Astrocyte of the cerebellum (primary cell): ENCODE measurements at regions not wholly inside any gene's neighbourhood (a gene's known extent, or its start where the extent isn't known, plus 50 kb on each side); places are given as distances from the start of the nearest gene placed in this dataset.

Experiments used
- DNase-seq: peaks from one replicate; pipeline ENCODE4 v3.0.0-alpha.2; 2011; ENCODE audit warnings: low read depth
- H3K4me3 ChIP-seq: 2 replicates; pipeline ENCODE4 v1.5.1; 2011; ENCODE audit warnings: mild to moderate bottlenecking, low read depth, low read length, moderate library complexity
- in situ Hi-C: cut with HindIII; loops from 2 replicates; pipeline ENCODE4 v1.10.0; 2017; ENCODE audit warnings: low sequenced_read_pairs
- TF ChIP-seq, protein P1 (sequence below): IDR thresholded peaks from 2 replicates; pipeline ENCODE4 v1.5.1; 2012; ENCODE audit warnings: low read length, low read depth, moderate library complexity, mild to moderate bottlenecking; ENCODE audit errors: missing control alignments

DNA sequence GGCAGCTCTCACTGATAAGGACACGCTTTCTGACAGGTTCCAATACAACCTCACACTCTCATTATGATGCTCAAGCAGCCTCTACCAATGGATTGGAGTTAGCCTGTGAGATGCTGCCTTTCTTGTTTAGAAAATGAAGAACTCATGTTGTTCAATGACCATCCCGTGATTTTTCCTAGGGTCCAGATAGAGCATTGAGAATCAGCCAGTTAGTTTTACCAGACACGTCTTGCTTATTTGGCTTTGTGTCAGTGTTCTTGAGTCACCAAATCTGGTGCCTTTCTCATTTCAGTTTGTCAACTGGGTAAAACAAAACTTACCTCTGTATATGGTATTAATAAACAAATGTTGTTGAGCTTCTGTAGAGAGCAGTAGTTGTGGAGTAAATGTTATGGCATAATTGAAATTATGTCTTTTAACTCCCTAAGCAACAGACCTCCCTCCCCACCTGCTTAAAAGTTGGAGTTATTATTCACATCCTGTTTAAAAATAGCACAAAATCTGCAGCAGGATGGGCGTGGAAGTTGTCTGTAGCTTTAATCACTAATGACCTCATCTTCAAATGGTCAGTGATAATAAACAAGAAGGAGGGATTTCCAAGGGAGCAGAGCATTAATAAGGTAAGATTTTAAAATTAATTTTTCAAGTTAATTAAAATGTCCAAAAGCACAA is 167.3 kb downstream of the HRH4 start:
- DNase-seq, result no peak
- H3K4me3 ChIP-seq, result no peak overlapping the region
- in situ Hi-C loops, result no loop called here
- TF ChIP-seq, protein P1, sequence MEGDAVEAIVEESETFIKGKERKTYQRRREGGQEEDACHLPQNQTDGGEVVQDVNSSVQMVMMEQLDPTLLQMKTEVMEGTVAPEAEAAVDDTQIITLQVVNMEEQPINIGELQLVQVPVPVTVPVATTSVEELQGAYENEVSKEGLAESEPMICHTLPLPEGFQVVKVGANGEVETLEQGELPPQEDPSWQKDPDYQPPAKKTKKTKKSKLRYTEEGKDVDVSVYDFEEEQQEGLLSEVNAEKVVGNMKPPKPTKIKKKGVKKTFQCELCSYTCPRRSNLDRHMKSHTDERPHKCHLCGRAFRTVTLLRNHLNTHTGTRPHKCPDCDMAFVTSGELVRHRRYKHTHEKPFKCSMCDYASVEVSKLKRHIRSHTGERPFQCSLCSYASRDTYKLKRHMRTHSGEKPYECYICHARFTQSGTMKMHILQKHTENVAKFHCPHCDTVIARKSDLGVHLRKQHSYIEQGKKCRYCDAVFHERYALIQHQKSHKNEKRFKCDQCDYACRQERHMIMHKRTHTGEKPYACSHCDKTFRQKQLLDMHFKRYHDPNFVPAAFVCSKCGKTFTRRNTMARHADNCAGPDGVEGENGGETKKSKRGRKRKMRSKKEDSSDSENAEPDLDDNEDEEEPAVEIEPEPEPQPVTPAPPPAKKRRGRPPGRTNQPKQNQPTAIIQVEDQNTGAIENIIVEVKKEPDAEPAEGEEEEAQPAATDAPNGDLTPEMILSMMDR, result no peak

DNA sequence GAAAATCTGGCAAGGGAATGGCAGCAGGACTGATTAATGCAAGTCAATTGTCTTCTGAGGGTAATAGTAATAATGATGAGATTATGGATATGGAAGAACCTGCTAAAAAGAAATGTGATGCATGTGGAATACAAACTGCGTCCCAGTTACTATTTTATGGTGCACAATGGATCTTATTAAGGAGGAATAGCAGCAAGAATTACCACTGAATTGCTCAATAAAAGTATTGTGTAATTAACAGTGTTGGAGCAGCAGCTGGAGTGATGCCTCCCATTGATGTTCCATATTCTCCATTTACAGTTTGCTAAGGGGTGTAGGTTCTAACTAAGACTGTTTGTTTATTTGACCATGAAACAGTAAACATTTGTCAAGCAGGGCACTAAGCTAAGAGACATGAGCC is 167.9 kb downstream of the HRH4 start:
- in situ Hi-C loops, result no loop called here
- TF ChIP-seq, protein P1, result no peak
- H3K4me3 ChIP-seq, result no peak overlapping the region
- DNase-seq, result no peak

DNA sequence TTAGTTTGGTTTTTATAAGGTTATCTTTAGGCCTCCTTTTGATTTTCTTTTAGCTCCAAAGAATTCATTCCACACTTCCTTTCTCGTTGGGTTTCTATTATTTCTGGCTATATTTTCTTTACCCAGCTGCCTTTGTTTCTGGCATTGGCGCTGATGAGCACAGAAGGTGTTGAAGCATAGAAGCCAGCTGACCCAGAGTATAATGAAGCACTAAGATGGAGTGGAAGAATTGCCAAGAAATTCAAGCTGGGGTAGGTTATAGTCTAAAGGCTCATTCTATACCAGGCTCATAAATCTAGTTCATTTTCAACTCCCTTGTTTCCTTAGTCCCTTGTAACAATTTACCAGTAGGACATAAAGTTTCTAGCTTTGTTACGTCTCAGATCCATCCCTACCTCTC is 169.5 kb downstream of the HRH4 start:
- no peak for DNase-seq
- TF ChIP-seq, protein P1, result no peak
- in situ Hi-C loops, result no loop called here
- no peak overlapping the region for H3K4me3 ChIP-seq

DNA sequence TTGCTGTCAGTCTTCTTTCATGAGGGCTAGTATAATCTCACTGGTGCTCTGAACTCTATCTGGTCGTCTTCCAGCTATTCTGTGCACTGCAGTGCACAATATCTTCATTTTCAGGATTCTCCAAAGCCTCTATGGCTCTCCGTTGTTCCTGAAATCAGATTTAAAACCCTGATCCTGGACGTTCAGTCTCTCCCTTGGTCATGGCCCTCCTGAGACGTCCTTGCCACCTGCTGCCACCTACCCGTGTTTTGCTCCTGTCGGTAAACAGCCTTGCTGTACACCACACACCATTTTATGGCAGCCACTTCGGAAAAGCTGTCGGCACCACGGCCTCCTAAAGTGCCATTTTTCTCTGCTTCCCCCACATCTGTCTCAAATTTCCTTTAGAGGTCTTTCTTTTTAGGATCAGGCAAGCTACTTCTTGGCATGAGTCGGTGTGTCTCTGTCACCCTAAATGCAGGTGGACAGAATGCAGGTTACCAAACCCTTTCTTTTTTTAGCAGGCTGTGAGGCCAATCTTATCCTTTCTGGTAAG is 170.0 kb downstream of the HRH4 start:
- in situ Hi-C loops, result no loop called here
- no peak for DNase-seq
- no peak overlapping the region for H3K4me3 ChIP-seq
- TF ChIP-seq, protein P1, result no peak

DNA sequence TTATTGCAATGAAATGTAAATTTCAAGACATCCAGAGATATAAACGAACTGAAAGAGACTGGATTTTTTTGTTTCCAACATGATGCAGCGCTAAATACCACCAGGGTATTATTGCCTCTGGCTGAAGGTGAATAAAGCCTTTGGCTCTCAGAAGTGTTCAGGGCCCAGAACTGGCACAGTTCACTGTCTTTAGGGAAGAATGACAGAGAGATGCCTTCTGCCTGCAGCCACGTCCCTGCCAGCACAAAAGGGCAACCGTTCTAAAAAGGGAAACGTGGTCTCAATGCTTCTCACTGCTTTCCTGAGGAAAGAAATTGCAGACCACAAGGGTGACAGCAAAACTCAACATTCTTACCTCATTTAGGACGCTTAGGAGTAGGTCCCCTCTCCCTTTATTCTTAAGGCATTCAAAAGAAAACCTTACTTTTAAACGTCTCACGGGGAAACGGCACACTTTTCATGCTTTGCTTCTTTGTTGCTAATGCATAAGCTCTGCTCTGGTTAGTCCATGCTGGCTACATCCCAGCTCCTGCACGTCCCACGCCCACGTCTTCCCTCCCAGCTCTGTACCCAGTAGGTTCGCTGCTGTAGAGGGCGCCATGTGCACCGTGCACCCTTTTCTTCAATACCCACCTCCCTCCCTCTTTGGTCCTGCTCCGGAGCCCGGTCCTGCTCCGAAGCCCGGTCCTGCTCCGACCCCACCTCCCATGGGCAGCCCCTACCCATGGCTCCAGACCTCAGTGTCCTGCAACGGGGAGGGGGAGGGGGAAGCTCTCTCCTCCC is 171.0 kb downstream of the HRH4 start:
- no peak overlapping the region for H3K4me3 ChIP-seq
- no peak for DNase-seq
- in situ Hi-C loops, result no loop called here
- TF ChIP-seq, protein P1, result no peak

DNA sequence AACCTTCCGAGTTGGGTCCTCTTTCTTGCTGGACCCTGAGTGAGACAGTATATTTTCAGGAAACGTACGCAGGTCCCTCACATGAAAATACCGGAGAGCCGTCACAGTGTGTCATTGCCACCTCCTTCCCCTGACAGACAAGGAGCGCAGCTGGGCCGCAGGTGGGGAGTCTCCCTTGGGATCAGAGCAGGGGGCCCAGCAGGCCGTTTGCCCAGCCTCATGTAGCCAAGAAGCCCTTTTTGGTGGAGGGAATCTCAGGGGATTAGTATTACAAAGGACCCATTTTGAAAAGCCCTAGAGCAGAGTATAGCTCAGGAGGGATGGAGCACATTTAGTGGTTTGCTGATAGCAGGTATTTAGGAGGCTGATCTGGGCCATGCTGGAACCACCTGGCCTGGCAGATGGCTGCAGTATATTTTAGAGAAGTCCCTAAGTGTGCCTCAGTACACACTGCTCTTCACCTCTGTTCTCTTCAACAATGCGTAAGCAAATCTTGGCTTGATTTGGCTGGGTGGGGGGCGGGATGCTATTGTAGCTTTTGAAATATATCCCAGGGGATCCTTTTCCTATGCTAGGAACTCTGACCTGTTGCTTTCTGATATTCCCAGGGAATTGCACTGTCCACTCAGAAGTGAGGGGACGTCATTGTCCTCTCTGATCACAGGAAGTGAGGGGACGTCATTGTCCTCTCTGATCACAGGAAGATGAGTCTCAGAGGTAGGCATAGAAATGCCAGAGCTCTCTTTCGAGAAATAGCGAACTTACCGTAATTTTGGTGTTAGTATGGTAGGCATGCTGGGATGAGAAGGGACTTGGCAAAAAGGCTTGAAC is 171.9 kb downstream of the HRH4 start:
- TF ChIP-seq, protein P1, result no peak
- in situ Hi-C loops, result no loop called here
- no peak for DNase-seq

More for the DNA sequence above, 171.9 kb downstream of the HRH4 start:
- no peak overlapping the region for H3K4me3 ChIP-seq
